Epithelial cell of esophagus (primary cell): ENCODE measurements at regions not wholly inside any gene's neighbourhood (a gene's known extent, or its start where the extent isn't known, plus 50 kb on each side); places are given as distances from the start of the nearest gene placed in this dataset.

Experiments used
- DNase-seq: peaks from one replicate; pipeline ENCODE4 v3.0.0; 2010; ENCODE audit warnings: low read depth
- H3K4me3 ChIP-seq: 2 replicates; pipeline ENCODE4 v1.5.1; 2011; ENCODE audit warnings: mild to moderate bottlenecking, low read length, control low read depth
- CTCF ChIP-seq: IDR thresholded peaks from 2 replicates; pipeline ENCODE4 v1.5.1; 2011; ENCODE audit warnings: low read depth, mild to moderate bottlenecking, low read length, control low read depth, inconsistent platforms; ENCODE audit not compliant: insufficient read depth; ENCODE audit errors: missing control alignments

GRCh38 chr18:78670778-78671391, 308.7 kb upstream of the SALL3 start:
- no peak overlapping the region for H3K4me3 ChIP-seq
- TF ChIP-seq CTCF: no peak
- no peak for DNase-seq

- no peak overlapping the region for H3K4me3 ChIP-seq
- TF ChIP-seq CTCF: no peak
- DNase-seq: no peak
Measured at GRCh38 chr18:78671551-78671950, 308.1 kb upstream of the SALL3 start.

- no peak for TF ChIP-seq CTCF
- no peak overlapping the region for H3K4me3 ChIP-seq
- DNase-seq: no peak
Measured at GRCh38 chr18:78672862-78673446, 306.7 kb upstream of the SALL3 start.

- no peak for TF ChIP-seq CTCF
- H3K4me3 ChIP-seq: no peak overlapping the region
- no peak for DNase-seq
Measured at GRCh38 chr18:78673516-78674321, 305.9 kb upstream of the SALL3 start.

GRCh38 chr18:78675231-78675630, 304.4 kb upstream of the SALL3 start:
- no peak for TF ChIP-seq CTCF
- DNase-seq: no peak
- no peak overlapping the region for H3K4me3 ChIP-seq

- H3K4me3 ChIP-seq: no peak overlapping the region
- no peak for DNase-seq
- TF ChIP-seq CTCF: no peak
Measured at GRCh38 chr18:78676622-78677482, 302.8 kb upstream of the SALL3 start.
